Nephron (organoid): ENCODE measurements at regions not wholly inside any gene's neighbourhood (a gene's known extent, or its start where the extent isn't known, plus 50 kb on each side); places are given as distances from the start of the nearest gene placed in this dataset.
"Not testable (repeated sequence)": the region's sequence is repeated elsewhere in the genome, so short reads cannot be mapped to it uniquely, and the experiment has no call there.

Experiments used
- H3K27ac Mint-ChIP-seq, 3 experiments: 2 replicates each; pipeline ENCODE4 v1.8.0; 2020; ENCODE audit warnings: mixed read lengths in 3 of 3, mild to moderate bottlenecking in 2 of 3, moderate library complexity in 1 of 3
- H3K27me3 Mint-ChIP-seq: 2 replicates; pipeline ENCODE4 v1.8.0; 2021; ENCODE audit warnings: low read depth, mild to moderate bottlenecking, moderate library complexity, mixed read lengths
- H3K36me3 Mint-ChIP-seq: 2 replicates; pipeline ENCODE4 v1.8.0; 2020; ENCODE audit warnings: low read depth, mixed read lengths
- H3K4me1 Mint-ChIP-seq: 2 replicates; pipeline ENCODE4 v1.8.0; 2020; ENCODE audit warnings: mixed read lengths
- H3K4me3 Mint-ChIP-seq, 3 experiments: 2 replicates each; pipeline ENCODE4 v1.8.0; 2020; ENCODE audit warnings: mild to moderate bottlenecking in 3 of 3, mixed read lengths in 3 of 3, moderate library complexity in 2 of 3
- H3K9me3 Mint-ChIP-seq: 2 replicates; pipeline ENCODE4 v1.8.0; 2020; ENCODE audit warnings: mixed read lengths
- CTCF ChIP-seq, 3 experiments: fragments of 200-600 bp; sonication (generic); IDR thresholded peaks; one replicate each; pipeline ENCODE4 v1.5.0; 2021; ENCODE audit warnings: antibody characterized with exemption in 3 of 3; ENCODE audit not compliant: unreplicated experiment in 3 of 3

- H3K36me3 Mint-ChIP-seq: no peaks in the 10 kb centered on the region
- H3K27me3 Mint-ChIP-seq: peaks cover 7% of the 10 kb centered on the region
- TF ChIP-seq CTCF (IDR thresholded peaks at IDR 0.05; ENCODE audit: unreplicated experiment in 3 of 3): no peak
- no peak overlapping the region for H3K4me3 Mint-ChIP-seq
- peaks cover 2% of the 10 kb centered on the region for H3K9me3 Mint-ChIP-seq
- H3K4me1 Mint-ChIP-seq: peaks cover 44% of the 10 kb centered on the region
- H3K27ac Mint-ChIP-seq: peak overlapping the region in 2 of 3 experiments; percentile 32 to 56
Measured at GRCh38 chrX:9295551-9295950, 169.3 kb upstream of the TBL1X start.

DNA sequence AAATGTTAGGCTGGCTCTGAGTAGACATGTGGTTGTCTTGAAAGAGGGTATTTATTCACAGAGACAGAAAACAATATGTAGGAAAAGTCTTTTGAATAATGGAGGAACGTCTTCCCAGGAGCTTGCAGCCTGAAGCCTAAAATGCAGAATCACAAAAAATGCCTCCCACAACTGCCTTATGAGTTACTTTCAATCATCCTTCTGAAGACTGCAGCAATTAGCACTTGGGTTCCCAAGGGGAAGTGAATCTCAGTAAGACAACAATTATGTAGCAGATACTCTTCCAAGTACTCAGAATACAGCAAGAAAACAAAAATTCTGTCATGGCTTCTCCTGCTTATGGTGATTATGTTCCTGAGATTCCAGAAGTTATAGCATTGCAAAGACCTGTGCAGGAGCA lies 166.6 kb upstream of the TBL1X start:
- Mint-ChIP-seq H3K9me3 (peaks cover 8% of the 10 kb centered on the region), H3K4me3 (no peak overlapping the region)
- no peak for TF ChIP-seq CTCF (IDR thresholded peaks at IDR 0.05; ENCODE audit: unreplicated experiment in 3 of 3)

DNA sequence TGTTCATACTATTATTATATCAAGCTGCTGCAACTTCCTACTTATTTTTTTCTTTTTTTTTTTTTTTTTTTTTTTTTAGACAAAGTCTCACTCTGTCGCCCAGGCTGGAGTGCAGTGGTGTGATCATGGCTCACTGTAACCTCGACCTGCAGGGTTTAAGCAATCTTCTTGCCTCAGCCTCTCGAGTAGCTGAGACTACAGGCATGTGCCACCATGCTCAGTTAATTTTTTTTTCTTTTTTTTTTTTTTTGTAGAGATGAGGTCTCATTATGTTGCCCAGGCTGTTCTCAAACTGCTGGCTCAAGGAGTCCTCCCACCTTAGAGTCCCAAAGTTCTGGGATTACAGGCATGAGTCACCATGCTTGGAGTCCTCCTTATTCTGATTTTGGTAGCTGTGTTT lies 165.2 kb upstream of the TBL1X start:
- H3K36me3 Mint-ChIP-seq, H3K9me3 Mint-ChIP-seq, H3K27ac Mint-ChIP-seq, H3K4me3 Mint-ChIP-seq, H3K27me3 Mint-ChIP-seq: not testable (repeated sequence)
- peaks cover 34% of the 10 kb centered on the region for H3K4me1 Mint-ChIP-seq

More for the DNA sequence above, 166.6 kb upstream of the TBL1X start:
- Mint-ChIP-seq H3K4me1 (peaks cover 35% of the 10 kb centered on the region), H3K27ac (peak overlapping the region in 1 of 3 experiments; percentile 53), H3K27me3 (peaks cover 7% of the 10 kb centered on the region), H3K36me3 (no peaks in the 10 kb centered on the region)

GRCh38 chrX:9301836-9302235 lies 163.0 kb upstream of the TBL1X start:
- Mint-ChIP-seq H3K27ac (peak overlapping the region in 2 of 3 experiments; percentile 81 to 83), H3K4me3 (no peak overlapping the region), H3K36me3 (no peaks in the 10 kb centered on the region), H3K4me1 (peaks cover 20% of the 10 kb centered on the region), H3K9me3 (peaks cover 8% of the 10 kb centered on the region), H3K27me3 (no peaks in the 10 kb centered on the region)
- no peak for TF ChIP-seq CTCF (IDR thresholded peaks at IDR 0.05; ENCODE audit: unreplicated experiment in 3 of 3)

DNA sequence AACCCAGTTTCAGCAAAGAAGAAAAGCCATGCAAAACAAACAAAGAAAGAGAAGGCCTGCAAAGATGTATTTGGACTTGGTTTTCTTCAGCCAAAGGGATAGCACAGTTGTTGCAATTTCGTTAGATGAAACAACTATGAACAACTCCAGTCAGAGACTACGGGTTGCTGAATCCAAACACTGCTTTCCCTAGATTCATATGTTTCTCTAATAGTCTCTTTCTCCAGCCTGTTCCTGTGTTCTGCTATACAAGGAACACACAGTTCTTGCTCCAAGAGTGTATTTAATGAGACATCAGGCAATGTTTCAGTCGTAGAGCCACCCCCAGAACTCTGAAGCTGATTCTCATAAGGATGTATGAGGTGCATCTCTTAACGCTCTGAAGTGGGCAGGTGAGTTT lies 162.5 kb upstream of the TBL1X start:
- Mint-ChIP-seq H3K9me3 (peaks cover 8% of the 10 kb centered on the region), H3K27me3 (no peaks in the 10 kb centered on the region), H3K27ac (peak overlapping the region in 2 of 3 experiments; percentile 68 to 81), H3K4me3 (no peak overlapping the region), H3K4me1 (peaks cover 17% of the 10 kb centered on the region), H3K36me3 (no peaks in the 10 kb centered on the region)
- no peak for TF ChIP-seq CTCF (IDR thresholded peaks at IDR 0.05; ENCODE audit: unreplicated experiment in 3 of 3)

DNA sequence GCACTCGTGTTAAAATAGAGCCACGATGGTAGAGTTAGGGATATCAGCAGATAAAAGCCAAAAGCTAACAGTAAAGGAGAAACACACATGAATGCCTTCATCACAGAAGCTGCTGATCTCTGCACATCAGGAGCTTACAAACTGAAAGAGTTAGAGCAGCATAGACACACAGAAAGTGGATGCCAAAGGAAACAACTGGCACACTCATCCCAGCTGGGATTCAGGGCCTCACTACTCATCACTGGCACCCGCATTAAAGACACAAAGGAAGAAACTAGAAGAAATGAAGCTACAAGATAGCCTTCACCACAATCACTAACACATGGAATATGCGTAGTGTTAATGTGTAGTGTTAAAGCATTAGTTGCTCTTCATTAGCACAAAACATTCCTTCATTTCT lies 156.4 kb upstream of the TBL1X start:
- Mint-ChIP-seq H3K27ac (no peak overlapping the region), H3K4me3 (no peak overlapping the region), H3K27me3 (peaks cover 1% of the 10 kb centered on the region), H3K9me3 (peaks cover 6% of the 10 kb centered on the region), H3K36me3 (no peaks in the 10 kb centered on the region), H3K4me1 (peaks cover 8% of the 10 kb centered on the region)
- TF ChIP-seq CTCF (IDR thresholded peaks at IDR 0.05; ENCODE audit: unreplicated experiment in 3 of 3): no peak
